ENCODE measurements at regions not wholly inside any gene's neighbourhood (a gene's known extent, or its start where the extent isn't known, plus 50 kb on each side); places are given as distances from the start of the nearest gene placed in this dataset.
"Not testable (repeated sequence)": the region's sequence is repeated elsewhere in the genome, so short reads cannot be mapped to it uniquely, and the experiment has no call there.

DNA sequence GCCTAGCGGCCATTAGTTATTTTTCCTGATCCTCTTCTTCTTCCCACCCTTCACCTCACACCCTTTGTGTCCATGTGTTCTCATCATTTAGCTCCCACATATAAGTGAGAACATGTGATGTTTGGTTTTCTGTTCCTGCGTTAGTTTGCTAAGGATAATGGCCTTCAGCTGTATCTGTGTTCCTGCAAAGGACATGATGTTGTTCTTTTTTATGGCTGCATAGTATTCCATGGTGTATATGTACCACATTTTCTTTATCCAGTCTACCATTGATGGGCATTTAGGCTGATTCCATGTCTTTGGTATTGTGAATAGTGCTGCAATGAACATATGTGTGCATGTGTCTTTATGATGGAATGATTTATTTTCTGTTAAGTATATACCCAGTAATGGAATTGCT lies 63.9 kb upstream of the CCNY start:
- CTCF ChIA-PET: interaction anchor here (0.7 to 1.0 kb wide), 3 partner anchors 83 to 307 kb away, joined by 3 to 4 read pairs (median 3); no protein-coding TSS in a partner anchor
- DNase-seq (ENCODE audit: low read depth, low spot score); H3K4me3 ChIP-seq; H3K36me3 ChIP-seq (ENCODE audit: control insufficient read depth in 2 of 2, insufficient read depth in 2 of 2, low read length in 1 of 2); in situ Hi-C loops (cut with MboI); H2AFZ ChIP-seq (ENCODE audit: control insufficient read depth, low read depth, low read length); H3K27me3 ChIP-seq (replicated peaks in 1 of 2; ENCODE audit: control insufficient read depth in 2 of 2, insufficient read depth in 2 of 2, low read length in 1 of 2); RAD21 ChIA-PET (ENCODE audit: unreplicated experiment); POLR2A ChIA-PET; BruUV-seq (replicated peaks); SMC1A ChIA-PET (ENCODE audit: uncharacterized antibody, unreplicated experiment); H3K27ac ChIP-seq (ENCODE audit: control insufficient read depth, insufficient read depth); H3K4me2 ChIP-seq (ENCODE audit: control insufficient read depth, insufficient read depth); H4K20me1 ChIP-seq (ENCODE audit: control insufficient read depth, insufficient read depth); H3K9ac ChIP-seq (ENCODE audit: control insufficient read depth, insufficient read depth, low read length); ATAC-seq; H3K79me2 ChIP-seq (ENCODE audit: control insufficient read depth, insufficient read depth, low read length); H3K9me3 ChIP-seq (replicated peaks; ENCODE audit: control insufficient read depth, insufficient read depth, low read length); intact Hi-C loops (cut with micrococcal nuclease; ENCODE audit: unreplicated experiment); H3K4me1 ChIP-seq (ENCODE audit: control insufficient read depth, insufficient read depth, low read length); FAIRE-seq: not testable (repeated sequence)
- WGBS (ENCODE audit: insufficient coverage, insufficient replicate concordance, low lambda C conversion rate, missing lambda C conversion rate): 53% methylated on average over 2 of the region's 2 CpGs

DNA sequence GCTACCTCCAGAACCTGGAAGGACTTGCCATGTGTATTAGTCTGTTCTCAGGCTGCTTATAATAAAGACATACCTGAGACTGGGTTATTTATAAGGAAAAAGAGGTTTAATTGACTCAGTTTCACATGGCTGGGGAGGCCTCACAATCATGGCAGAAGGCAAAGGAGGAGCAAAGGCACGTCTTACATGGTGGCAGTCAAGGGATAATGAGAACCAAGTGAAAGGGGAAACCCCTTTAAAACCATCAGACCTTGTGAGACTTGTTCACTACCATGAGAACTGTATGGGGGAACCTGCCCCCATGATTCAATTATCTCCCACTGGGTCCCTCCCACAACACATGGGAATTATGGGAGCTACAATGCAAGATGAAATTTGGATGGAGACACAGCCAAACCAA lies 62.3 kb upstream of the CCNY start:
- CTCF ChIA-PET; H3K4me1 ChIP-seq (ENCODE audit: control insufficient read depth, insufficient read depth, low read length); H3K9ac ChIP-seq (ENCODE audit: control insufficient read depth, insufficient read depth, low read length); SMC1A ChIA-PET (ENCODE audit: uncharacterized antibody, unreplicated experiment); ATAC-seq; H2AFZ ChIP-seq (ENCODE audit: control insufficient read depth, low read depth, low read length); RAD21 ChIA-PET (ENCODE audit: unreplicated experiment); BruUV-seq (replicated peaks); in situ Hi-C loops (cut with MboI); intact Hi-C loops (cut with micrococcal nuclease; ENCODE audit: unreplicated experiment); H3K79me2 ChIP-seq (ENCODE audit: control insufficient read depth, insufficient read depth, low read length); H3K36me3 ChIP-seq (ENCODE audit: control insufficient read depth in 2 of 2, insufficient read depth in 2 of 2, low read length in 1 of 2); FAIRE-seq; H3K9me3 ChIP-seq (replicated peaks; ENCODE audit: control insufficient read depth, insufficient read depth, low read length); POLR2A ChIA-PET; DNase-seq (ENCODE audit: low read depth, low spot score); H4K20me1 ChIP-seq (ENCODE audit: control insufficient read depth, insufficient read depth); H3K4me2 ChIP-seq (ENCODE audit: control insufficient read depth, insufficient read depth); H3K4me3 ChIP-seq; H3K27ac ChIP-seq (ENCODE audit: control insufficient read depth, insufficient read depth); H3K27me3 ChIP-seq (replicated peaks in 1 of 2; ENCODE audit: control insufficient read depth in 2 of 2, insufficient read depth in 2 of 2, low read length in 1 of 2): not testable (repeated sequence)
- 6% methylated on average over 1 of the region's 1 CpG for WGBS (ENCODE audit: insufficient coverage, insufficient replicate concordance, low lambda C conversion rate, missing lambda C conversion rate)

DNA sequence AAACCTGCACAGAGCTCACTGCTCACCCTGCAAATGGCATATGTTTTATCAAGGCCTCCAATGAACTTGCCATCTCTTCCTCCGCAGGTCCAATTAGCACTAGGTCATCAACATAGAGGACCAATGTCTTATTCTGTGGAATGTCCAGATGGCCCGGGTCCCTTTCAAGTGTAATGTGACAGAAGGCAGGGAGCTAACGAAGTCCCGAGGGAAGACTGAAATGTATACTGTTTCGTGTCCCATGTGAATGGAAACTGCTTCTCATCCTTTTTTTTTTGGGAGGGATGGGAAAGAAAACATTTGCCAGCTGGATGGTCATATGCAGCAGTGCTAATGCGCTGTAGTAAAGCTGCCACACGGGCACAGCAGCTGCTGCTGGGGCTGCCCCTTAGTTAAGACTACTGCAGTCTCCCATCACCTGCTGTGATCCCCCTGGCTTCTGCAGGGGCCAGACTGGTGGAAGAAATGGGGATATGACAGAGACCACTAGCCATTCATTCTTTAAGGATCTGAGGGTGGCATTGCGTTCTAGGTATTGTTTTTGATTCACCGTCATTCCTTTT lies 61.7 kb upstream of the CCNY start:
- no peak for ATAC-seq
- no peak for FAIRE-seq
- Histone ChIP-seq H2AFZ (ENCODE audit: control insufficient read depth, low read depth, low read length) (no peak overlapping the region), H3K4me2 (ENCODE audit: control insufficient read depth, insufficient read depth) (no peak overlapping the region), H3K27me3 (replicated peaks in 1 of 2; ENCODE audit: control insufficient read depth in 2 of 2, insufficient read depth in 2 of 2, low read length in 1 of 2) (no peaks in the 10 kb centered on the region), H3K27ac (ENCODE audit: control insufficient read depth, insufficient read depth) (no peak overlapping the region), H3K79me2 (ENCODE audit: control insufficient read depth, insufficient read depth, low read length) (no peaks in the 10 kb centered on the region), H3K4me1 (ENCODE audit: control insufficient read depth, insufficient read depth, low read length) (no peaks in the 10 kb centered on the region), H3K4me3 (no peak overlapping the region), H3K9me3 (replicated peaks; ENCODE audit: control insufficient read depth, insufficient read depth, low read length) (peaks cover 4% of the 10 kb centered on the region; the same call in 2 of the 3 replicates), H3K9ac (ENCODE audit: control insufficient read depth, insufficient read depth, low read length) (no peak overlapping the region), H3K36me3 (ENCODE audit: control insufficient read depth in 2 of 2, insufficient read depth in 2 of 2, low read length in 1 of 2) (no peaks in the 10 kb centered on the region), H4K20me1 (ENCODE audit: control insufficient read depth, insufficient read depth) (no peaks in the 10 kb centered on the region)
- no TSS peak for BruUV-seq (replicated peaks)
- intact Hi-C loops (cut with micrococcal nuclease; ENCODE audit: unreplicated experiment): no loop called here
- TF ChIP-seq TBL1XR1 (IDR thresholded peaks at IDR 0.05; ENCODE audit: low read depth, low read length) (no peak), CEBPB (IDR thresholded peaks at IDR 0.05; ENCODE audit: borderline replicate concordance in 1 of 2, low read depth in 2 of 2, low read length in 2 of 2) (no peak)
- TF ChIP-seq, protein P1, sequence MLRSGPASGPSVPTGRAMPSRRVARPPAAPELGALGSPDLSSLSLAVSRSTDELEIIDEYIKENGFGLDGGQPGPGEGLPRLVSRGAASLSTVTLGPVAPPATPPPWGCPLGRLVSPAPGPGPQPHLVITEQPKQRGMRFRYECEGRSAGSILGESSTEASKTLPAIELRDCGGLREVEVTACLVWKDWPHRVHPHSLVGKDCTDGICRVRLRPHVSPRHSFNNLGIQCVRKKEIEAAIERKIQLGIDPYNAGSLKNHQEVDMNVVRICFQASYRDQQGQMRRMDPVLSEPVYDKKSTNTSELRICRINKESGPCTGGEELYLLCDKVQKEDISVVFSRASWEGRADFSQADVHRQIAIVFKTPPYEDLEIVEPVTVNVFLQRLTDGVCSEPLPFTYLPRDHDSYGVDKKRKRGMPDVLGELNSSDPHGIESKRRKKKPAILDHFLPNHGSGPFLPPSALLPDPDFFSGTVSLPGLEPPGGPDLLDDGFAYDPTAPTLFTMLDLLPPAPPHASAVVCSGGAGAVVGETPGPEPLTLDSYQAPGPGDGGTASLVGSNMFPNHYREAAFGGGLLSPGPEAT (IDR thresholded peaks at IDR 0.05; ENCODE audit: low read depth): no peak
- TF ChIP-seq, protein P2, sequence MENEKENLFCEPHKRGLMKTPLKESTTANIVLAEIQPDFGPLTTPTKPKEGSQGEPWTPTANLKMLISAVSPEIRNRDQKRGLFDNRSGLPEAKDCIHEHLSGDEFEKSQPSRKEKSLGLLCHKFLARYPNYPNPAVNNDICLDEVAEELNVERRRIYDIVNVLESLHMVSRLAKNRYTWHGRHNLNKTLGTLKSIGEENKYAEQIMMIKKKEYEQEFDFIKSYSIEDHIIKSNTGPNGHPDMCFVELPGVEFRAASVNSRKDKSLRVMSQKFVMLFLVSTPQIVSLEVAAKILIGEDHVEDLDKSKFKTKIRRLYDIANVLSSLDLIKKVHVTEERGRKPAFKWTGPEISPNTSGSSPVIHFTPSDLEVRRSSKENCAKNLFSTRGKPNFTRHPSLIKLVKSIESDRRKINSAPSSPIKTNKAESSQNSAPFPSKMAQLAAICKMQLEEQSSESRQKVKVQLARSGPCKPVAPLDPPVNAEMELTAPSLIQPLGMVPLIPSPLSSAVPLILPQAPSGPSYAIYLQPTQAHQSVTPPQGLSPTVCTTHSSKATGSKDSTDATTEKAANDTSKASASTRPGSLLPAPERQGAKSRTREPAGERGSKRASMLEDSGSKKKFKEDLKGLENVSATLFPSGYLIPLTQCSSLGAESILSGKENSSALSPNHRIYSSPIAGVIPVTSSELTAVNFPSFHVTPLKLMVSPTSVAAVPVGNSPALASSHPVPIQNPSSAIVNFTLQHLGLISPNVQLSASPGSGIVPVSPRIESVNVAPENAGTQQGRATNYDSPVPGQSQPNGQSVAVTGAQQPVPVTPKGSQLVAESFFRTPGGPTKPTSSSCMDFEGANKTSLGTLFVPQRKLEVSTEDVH (IDR thresholded peaks at IDR 0.05; ENCODE audit: low read depth, partially characterized antibody): no peak
- no peak for DNase-seq (ENCODE audit: low read depth, low spot score)
- ChIA-PET RAD21 (ENCODE audit: unreplicated experiment) (no interaction called here), POLR2A (no interaction called here), CTCF (no interaction called here), SMC1A (ENCODE audit: uncharacterized antibody, unreplicated experiment) (no interaction called here)
- in situ Hi-C loops (cut with MboI): no loop called here
- 58% methylated on average over 9 of the region's 9 CpGs for WGBS (ENCODE audit: insufficient coverage, insufficient replicate concordance, low lambda C conversion rate, missing lambda C conversion rate)
